Liver (tissue), 2 donors: ENCODE measurements at regions not wholly inside any gene's neighbourhood (a gene's known extent, or its start where the extent isn't known, plus 50 kb on each side); places are given as distances from the start of the nearest gene placed in this dataset.

Source experiments
- CTCF ChIP-seq: fragments of 150-350 bp; IDR thresholded peaks from 2 replicates; pipeline ENCODE4 v1.5.1; 2017; ENCODE audit warnings: improper control_type of control experiment, low read depth, low read length; ENCODE audit not compliant: missing input control
- MAX ChIP-seq: IDR thresholded peaks from 2 replicates; pipeline ENCODE4 v1.6.1; 2016; ENCODE audit warnings: antibody characterized with exemption
- REST ChIP-seq: IDR thresholded peaks from 2 replicates; pipeline ENCODE4 v1.6.1; 2016; ENCODE audit warnings: antibody characterized with exemption, mild to moderate bottlenecking
- donor health status: healthy.

GRCh38 chr5:92102313-92102712, 719.2 kb upstream of the ARRDC3 start:
- TF ChIP-seq REST (no peak), CTCF (no peak), MAX (no peak)
